Stimulated activated CD8-positive, alpha-beta memory T cell treated with anti-CD3 and anti-CD28 coated beads, Interleukin-15, amount 100 ng/mL, for 48 hours (primary cell): ENCODE measurements at regions not wholly inside any gene's neighbourhood (a gene's known extent, or its start where the extent isn't known, plus 50 kb on each side); places are given as distances from the start of the nearest gene placed in this dataset.
"Not testable (repeated sequence)": the region's sequence is repeated elsewhere in the genome, so short reads cannot be mapped to it uniquely, and the experiment has no call there.

Source experiments
- DNase-seq, 2 donors: peaks; one replicate each; pipeline ENCODE4 v3.0.0-alpha.2; 2020; ENCODE audit warnings: low read depth in 2 of 2

DNA sequence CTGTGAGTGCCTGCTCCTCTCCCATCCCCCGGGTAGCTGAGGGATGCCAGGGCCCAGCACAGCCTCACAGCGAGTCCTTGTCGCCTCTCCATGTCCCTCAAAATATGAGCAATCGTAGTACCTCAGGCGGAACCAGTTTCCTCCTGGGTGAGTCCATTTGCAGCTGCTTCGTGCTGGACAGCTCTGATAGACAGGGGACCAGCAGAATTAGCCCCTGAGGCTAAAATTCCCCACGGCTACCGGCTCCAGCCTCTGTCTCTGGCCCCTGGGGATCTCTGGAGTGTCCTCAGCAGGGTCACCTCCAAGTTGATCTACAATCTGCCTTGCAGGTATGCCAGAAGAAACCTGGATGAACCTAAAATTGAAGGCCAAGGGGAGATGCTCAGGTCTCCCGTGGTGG, 115.8 kb upstream of the FBXL7 start:
- no peak for DNase-seq

- no peak for DNase-seq
Observed at GRCh38 chr5:15383469-15383868, 116.5 kb upstream of the FBXL7 start.

- no peak for DNase-seq
Observed at GRCh38 chr5:15383021-15383420, 117.0 kb upstream of the FBXL7 start.

DNA sequence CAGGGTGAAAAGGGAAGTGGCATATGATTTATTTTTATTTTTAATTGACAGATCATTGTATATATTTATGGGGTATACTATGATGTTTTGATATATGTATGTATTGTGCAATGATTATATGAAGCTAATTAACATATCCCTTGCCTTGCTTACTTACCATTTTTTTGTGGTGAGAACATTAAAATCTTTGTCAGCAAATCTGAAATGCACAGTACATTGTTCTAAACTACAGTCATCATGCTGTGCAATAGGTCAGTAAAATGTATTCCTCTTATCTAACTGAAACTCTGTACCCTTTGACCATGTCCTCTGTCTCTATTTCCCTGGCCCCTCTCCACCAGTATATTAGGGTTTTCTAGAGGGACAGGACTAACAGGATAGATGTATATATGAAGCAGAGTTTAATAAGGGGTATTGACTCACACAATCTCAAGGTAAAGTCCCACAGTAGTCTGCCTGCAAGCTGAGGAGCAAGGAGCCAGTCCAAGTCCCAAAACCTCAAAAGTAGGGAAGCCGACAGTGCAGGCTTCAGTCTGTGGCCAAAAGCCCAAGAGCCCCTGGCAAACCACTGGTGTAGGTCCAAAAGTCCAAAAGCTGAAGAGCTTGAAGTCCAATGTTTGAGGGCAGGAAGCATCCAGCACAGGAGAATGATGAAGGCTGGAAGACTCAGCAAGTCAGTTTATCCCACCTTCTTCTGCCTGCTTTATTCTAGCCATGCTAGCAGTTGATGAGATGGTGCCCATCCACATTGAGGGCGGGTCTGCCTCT, 122.2 kb upstream of the FBXL7 start:
- no peak for DNase-seq

DNA sequence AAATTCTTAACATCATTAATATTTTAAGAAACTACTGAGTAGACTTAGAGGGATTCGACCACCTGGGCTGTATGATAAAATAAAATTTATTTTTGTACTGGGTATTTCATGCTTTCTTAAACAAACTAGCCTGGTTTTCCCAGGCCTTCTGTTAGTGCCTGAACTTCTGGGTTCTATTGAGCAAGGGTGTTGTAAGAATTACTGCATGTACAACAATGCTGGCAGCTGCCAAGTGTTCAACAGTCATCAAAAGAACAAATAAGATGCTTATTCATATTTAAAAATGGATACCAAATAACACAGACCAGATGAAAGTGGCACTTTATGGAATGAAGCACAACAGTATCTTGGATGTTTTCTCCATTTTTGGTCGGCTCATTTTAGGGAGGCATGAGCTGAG, 123.2 kb upstream of the FBXL7 start:
- no peak for DNase-seq

GRCh38 chr5:15376088-15376487, 123.9 kb upstream of the FBXL7 start:
- no peak for DNase-seq

- DNase-seq = no peak
Observed at GRCh38 chr5:15375559-15375958, 124.4 kb upstream of the FBXL7 start.

DNA sequence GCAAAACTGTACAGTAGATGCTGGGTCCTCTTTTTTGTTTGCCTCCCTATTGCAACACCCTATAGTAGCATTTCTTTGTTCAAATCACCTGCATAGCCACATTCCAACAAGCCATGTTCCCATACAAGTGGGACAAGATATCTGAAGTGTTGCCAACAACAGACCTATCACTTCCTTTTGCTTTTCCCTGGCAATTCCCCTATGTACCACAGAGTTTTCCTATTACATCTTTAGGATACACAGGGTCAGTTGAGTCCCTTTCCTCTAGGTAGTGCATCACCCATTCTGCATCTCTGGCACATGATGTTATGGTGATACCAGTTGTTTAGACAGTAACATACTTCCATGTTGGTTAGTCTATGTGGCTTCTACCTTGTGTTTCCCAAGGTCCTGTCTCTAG, 125.1 kb upstream of the FBXL7 start:
- DNase-seq = no peak

GRCh38 chr5:15373151-15373550, 126.8 kb upstream of the FBXL7 start:
- no peak for DNase-seq

- no peak for DNase-seq
Observed at GRCh38 chr5:15371184-15371583, 128.8 kb upstream of the FBXL7 start.

GRCh38 chr5:15368835-15369234, 131.1 kb upstream of the FBXL7 start:
- no peak for DNase-seq

DNA sequence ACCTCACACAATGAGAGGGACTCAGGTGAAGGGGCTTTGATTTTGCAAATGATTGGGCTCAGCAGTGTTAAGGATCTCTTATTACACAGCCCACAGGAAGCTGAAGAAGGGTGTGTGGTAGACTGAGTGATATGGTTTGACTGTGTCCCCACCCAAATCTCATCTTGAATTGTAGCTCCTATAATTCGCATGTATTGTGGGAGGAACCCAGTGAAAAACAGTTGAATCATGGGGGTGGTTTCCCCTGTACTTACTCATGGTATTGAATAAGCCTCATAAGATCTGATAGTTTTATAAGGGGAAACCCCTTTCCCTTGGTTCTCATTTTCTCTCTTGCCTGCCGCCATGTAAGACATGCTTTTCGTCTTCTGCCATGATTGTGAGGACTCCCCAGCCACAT, 132.5 kb upstream of the FBXL7 start:
- no peak for DNase-seq

GRCh38 chr5:15366676-15367391, 133.1 kb upstream of the FBXL7 start:
- DNase-seq = no peak

DNA sequence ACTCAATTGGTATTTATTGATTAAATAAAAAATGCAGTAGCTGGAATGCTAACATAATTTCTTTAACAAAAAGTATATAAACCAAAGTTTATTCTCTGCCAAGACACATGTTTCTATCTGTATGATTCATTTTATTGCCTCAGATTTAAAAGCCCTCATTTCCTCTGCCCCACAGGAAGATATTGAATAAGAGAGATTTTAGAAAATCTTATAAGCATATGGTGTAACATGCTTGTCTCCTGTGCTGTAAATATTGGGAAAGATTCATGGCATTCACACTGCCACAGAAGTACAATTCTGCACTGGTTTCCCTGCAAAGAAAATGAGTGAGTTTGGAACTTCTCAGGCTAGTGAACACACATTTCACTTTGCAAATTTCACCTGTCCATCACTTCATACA, 134.9 kb upstream of the FBXL7 start:
- no peak for DNase-seq

DNA sequence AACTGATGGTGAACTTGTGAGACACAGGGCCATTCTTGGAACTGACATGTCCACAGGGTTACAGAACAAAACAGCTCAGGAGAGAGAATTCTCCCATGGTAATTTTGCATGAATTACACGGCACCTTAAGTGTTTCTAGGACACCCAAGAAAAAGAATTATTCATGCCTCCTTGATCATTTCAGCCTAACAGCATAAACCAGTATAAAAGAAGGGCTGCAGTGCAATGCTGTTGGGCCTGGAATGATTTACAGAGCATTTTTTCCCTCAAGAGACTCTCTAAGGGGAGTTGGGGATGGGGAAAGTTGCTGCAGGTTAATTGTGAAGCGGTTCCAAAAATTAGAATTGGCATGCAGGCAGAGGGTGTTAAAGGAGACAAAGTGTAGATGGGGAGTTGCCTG, 136.4 kb upstream of the FBXL7 start:
- DNase-seq = no peak

DNA sequence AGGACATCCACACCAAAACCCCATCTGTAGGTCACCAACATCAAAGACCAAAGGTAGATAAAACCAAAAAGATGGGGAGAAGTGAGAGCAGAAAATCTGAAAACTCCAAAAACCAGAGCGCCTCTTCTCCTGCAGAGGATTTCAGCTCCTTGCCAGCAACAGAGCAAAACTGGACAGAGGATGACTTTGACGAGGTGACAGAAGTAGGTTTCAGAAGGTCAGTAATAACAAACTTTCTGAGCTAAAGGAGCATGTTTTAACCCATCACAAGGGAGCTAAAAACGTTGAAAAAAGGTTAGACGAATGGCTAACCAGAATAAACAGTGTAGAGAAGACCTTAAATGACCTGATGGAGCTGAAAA, 142.9 kb upstream of the FBXL7 start:
- not testable (repeated sequence) for DNase-seq

- DNase-seq = not testable (repeated sequence)
Observed at GRCh38 chr5:15356308-15357091, 143.5 kb upstream of the FBXL7 start.

DNA sequence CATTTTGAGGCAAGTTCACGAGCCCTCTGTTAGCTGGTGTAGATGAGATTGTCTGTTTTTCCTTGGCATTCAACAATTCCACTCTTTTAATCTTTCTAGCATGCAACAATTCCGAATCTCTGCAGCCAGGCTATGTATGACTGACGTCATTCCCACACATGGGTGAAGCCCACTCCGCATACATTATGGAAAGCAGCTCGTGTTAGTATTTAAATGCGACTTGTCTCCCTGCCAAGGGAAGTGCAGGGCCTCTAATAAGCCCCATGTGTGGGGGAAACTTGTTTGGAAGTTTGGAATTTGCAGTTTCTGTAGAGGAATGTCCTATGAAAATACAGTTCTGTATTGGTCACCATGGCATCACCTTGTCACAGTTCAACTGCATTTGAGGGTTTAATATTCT, 146.0 kb upstream of the FBXL7 start:
- no peak for DNase-seq

DNA sequence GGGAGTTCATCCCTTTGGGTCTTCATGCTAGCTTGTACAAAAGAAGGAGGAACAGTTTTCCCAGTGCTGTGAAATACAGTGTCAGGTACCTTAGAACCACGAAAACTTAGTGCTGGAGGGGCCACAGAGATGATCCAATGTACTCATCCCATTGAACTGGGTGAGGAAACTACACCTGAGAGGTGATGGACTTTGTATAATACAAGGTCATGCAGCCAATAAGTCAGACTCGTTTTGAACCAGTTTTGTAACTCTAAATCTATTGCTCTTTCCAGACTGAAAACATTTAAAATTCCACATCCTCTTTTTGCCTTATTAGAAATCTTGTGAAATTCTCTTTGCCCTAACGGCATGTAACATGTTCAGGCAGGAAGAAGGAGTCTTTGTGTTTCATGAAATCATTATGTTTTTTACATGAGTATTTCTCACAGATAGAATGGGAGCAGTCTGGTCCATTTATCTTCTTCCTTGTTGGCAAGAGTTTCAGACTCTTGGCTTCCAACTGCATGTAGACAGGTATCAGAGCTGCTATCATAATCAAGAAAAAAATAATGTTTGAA, 146.8 kb upstream of the FBXL7 start:
- DNase-seq = no peak

DNA sequence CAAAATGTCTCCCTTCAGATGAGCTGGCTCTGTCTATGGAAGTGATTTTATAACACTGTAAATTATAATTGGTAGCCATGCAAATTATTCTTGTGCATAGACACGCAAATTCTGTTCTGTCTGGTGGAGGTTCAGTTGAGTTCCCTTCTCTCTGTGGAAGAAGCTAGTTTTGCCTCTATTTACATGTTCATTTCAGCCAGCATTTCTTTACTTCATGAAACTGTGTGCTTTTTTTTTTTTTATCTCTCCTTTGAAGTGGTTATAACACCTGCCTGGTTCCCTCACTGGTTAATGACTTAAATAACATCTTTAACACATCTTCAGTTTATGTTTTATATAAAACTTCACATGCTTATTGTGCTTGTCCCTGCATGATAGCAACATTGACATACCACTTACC, 149.4 kb upstream of the FBXL7 start:
- DNase-seq = no peak

DNA sequence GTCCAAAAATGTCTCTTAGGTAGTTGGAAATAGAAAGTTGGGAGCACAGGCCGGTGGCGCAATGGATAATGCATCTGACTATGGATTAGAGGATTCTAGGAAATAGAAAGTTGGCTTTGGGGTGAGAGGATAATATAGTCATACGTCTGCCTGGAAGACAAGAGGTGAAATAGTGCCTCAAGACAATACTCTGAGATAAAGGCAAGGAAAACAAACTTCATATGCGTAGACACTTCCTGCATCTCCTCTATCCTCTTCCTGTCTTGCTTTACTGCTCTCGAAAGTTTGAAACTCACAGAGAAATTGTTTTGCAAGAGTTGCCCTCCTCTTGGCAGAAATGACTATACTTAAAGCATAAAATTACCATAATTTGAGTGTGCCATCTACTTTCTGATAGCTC, 153.2 kb upstream of the FBXL7 start:
- no peak for DNase-seq

- DNase-seq = no peak
Observed at GRCh38 chr5:15344954-15345353, 155.0 kb upstream of the FBXL7 start.

DNA sequence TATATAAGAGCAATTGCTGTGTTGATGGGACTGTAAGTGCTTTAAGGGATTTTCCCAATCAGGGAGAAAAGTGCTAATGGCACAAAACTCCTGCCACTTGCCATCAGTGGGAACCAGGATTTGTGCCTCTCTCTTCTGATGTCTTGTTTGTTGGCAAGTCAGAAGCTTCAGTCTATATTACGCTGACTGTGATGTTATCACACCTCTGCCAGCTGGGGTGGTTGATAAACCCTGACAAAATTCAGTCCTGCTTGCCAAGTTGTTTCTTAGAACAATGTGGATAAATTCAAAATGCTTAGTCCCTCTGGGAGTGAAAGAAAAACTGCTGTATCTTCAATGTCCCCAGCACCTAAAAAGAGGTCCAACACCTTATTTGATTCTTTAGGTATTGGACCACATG, 161.4 kb upstream of the FBXL7 start:
- no peak for DNase-seq
